K562 (cell line): ENCODE measurements at regions not wholly inside any gene's neighbourhood (a gene's known extent, or its start where the extent isn't known, plus 50 kb on each side); places are given as distances from the start of the nearest gene placed in this dataset.

Experiments
- ATAC-seq: fragments of 200-7000 bp; cut with Tn5 transposase; 3 replicates; pipeline ENCODE4 v1.9.1; 2020; ENCODE audit warnings: moderate library complexity
- BruUV-seq: library from RNA; stranded (reverse); fragments of 400-500 nt; replicated peaks from 2 replicates; lab custom pipeline; 2021; lab: Mats Ljungman, UMichigan
- CTCF ChIA-PET: fragments of 300-600 bp; formaldehyde crosslinking; extraction: SDS; loops from one replicate; lab custom pipeline; 2021; ENCODE audit warnings: low intra/inter-chr PET ratio; lab: Yijun Ruan, JAX
- POLR2A ChIA-PET: fragments of 300-600, 350-650 bp; sonication (Branson Sonifier 250); formaldehyde crosslinking; extraction: SDS; loops from one replicate; lab custom pipeline; 2021; ENCODE audit warnings: antibody characterized with exemption, inconsistent platforms; lab: Yijun Ruan, JAX
- DNase-seq, 4 experiments: peaks; one replicate each; pipeline versions ENCODE4 v3.0.0 to v3.0.0-alpha.2; 2011 to 2018; ENCODE audit warnings: low spot score in 3 of 4, mixed read lengths in 3 of 4; ENCODE audit errors: extremely low read depth in 1 of 4
- FAIRE-seq: peaks from 2 replicates; lab custom pipeline; 2011; peaks lifted over from hg19 to GRCh38; lab: Jason Lieb, UNC
- H2AFZ ChIP-seq: 2 replicates; pipeline ENCODE4 v1.6.0; 2011; ENCODE audit warnings: low read depth, low read length, control low read depth, inconsistent platforms
- H3K27ac ChIP-seq: fragments of 200-600 bp; 3 replicates; pipeline ENCODE4 v1.8.0; 2011; ENCODE audit warnings: low read depth, mild to moderate bottlenecking, control low read depth, inconsistent platforms, low read length, moderate library complexity, mixed read lengths; ENCODE audit errors: extremely low read depth
- H3K27me3 ChIP-seq, 2 experiments: fragments of 300-600 bp in 1 of 2; 2 replicates in 1 of 2; 3 replicates in 1 of 2; pipeline versions ENCODE4 v1.6.0 to v1.8.0; 2011; ENCODE audit warnings: inconsistent platforms in 2 of 2, low read length in 2 of 2, mild to moderate bottlenecking in 1 of 2, mixed read lengths in 1 of 2, moderate library complexity in 1 of 2; ENCODE audit not compliant: control insufficient read depth in 2 of 2, insufficient read depth in 2 of 2
- H3K36me3 ChIP-seq: fragments of 300-600 bp; 3 replicates; pipeline ENCODE4 v1.8.0; 2011; ENCODE audit warnings: mild to moderate bottlenecking, low read length, inconsistent platforms; ENCODE audit not compliant: control insufficient read depth, insufficient read depth
- H3K4me1 ChIP-seq, 2 experiments: fragments of 200-600 bp in 1 of 2; replicated peaks in 1 of 2; 2 replicates in 1 of 2; 3 replicates in 1 of 2; pipeline versions ENCODE4 v1.5.1 to v1.8.0; 2011; ENCODE audit warnings: inconsistent platforms in 2 of 2, low read length in 2 of 2, mild to moderate bottlenecking in 1 of 2, mixed read lengths in 1 of 2, moderate library complexity in 1 of 2; ENCODE audit not compliant: control insufficient read depth in 2 of 2, insufficient read depth in 2 of 2
- H3K4me2 ChIP-seq: 2 replicates; pipeline ENCODE4 v1.6.1; 2011; ENCODE audit warnings: low read length, control low read depth, inconsistent platforms, mixed read lengths; ENCODE audit not compliant: insufficient read depth
- H3K4me3 ChIP-seq: fragments of 200-600 bp; sonication (generic), shearing (Covaris generic); 2 replicates; pipeline ENCODE4 v1.5.1; 2016; ENCODE audit warnings: control low read depth, inconsistent platforms
- H3K79me2 ChIP-seq: fragments of 200-600 bp; 3 replicates; pipeline ENCODE4 v1.8.0; 2011; ENCODE audit warnings: low read length, inconsistent platforms; ENCODE audit not compliant: control insufficient read depth, insufficient read depth
- H3K9ac ChIP-seq, 2 experiments: 2 replicates each; pipeline versions ENCODE4 v1.6.0 to v1.6.1; 2011; ENCODE audit warnings: low read depth in 2 of 2, low read length in 2 of 2, control low read depth in 1 of 2, inconsistent platforms in 1 of 2, mild to moderate bottlenecking in 1 of 2, mixed read lengths in 1 of 2; ENCODE audit not compliant: insufficient read depth in 1 of 2
- H3K9me1 ChIP-seq: one replicate; pipeline ENCODE4 v1.6.0; 2011; ENCODE audit warnings: inconsistent platforms, mild to moderate bottlenecking, low read length, moderate library complexity; ENCODE audit not compliant: control insufficient read depth, insufficient read depth
- H3K9me3 ChIP-seq: replicated peaks from 2 replicates; pipeline ENCODE4 v1.5.1; 2011; ENCODE audit warnings: low read depth, low read length, inconsistent platforms; ENCODE audit not compliant: control insufficient read depth, insufficient read depth
- H4K20me1 ChIP-seq: replicated peaks from 2 replicates; pipeline ENCODE4 v1.6.1; 2011; ENCODE audit warnings: low read length, inconsistent platforms, mixed read lengths; ENCODE audit not compliant: control insufficient read depth, insufficient read depth
- E2F3 ChIP-seq: fragments of 250-450 bp; sonication (Bioruptor Pico); IDR thresholded peaks from 2 replicates; pipeline ENCODE4 v1.4.0; 2020; ENCODE audit warnings: mild to moderate bottlenecking
- FOXJ3 ChIP-seq: sonication (generic); formaldehyde crosslinking; IDR thresholded peaks from 2 replicates; pipeline ENCODE4 v1.4.0; 2020; ENCODE audit warnings: mild to moderate bottlenecking, missing genetic modification reagents
- HIVEP1 ChIP-seq: fragments of 250-450 bp; sonication (Bioruptor Pico); IDR thresholded peaks from 2 replicates; pipeline ENCODE4 v1.4.0; 2020; ENCODE audit warnings: mild to moderate bottlenecking
- NCOR1 ChIP-seq: fragments of 450-650 bp; IDR thresholded peaks from 2 replicates; pipeline ENCODE4 v1.6.1; 2016; ENCODE audit warnings: mild to moderate bottlenecking, moderate library complexity
- SP1 ChIP-seq: sonication (generic); formaldehyde crosslinking; IDR thresholded peaks from 2 replicates; pipeline ENCODE4 v1.8.1; 2022; ENCODE audit warnings: mild to moderate bottlenecking, missing genetic modification reagents
- STAT5B ChIP-seq: fragments of 250-450 bp; sonication (Bioruptor Pico); IDR thresholded peaks from 2 replicates; pipeline ENCODE4 v1.8.0; 2021; ENCODE audit warnings: mild to moderate bottlenecking, inconsistent platforms
- TGIF2 ChIP-seq: sonication (generic); formaldehyde crosslinking; IDR thresholded peaks from 2 replicates; pipeline ENCODE4 v1.8.1; 2022; ENCODE audit warnings: mild to moderate bottlenecking, missing genetic modification reagents, moderate library complexity
- TRIM24 ChIP-seq, 2 experiments: fragments of 450-650 bp; IDR thresholded peaks; 2 replicates each; pipeline ENCODE4 v1.6.1; 2016
- ZBTB7A ChIP-seq: IDR thresholded peaks from 2 replicates; pipeline ENCODE4 v1.6.1; 2011; ENCODE audit warnings: low read depth, mild to moderate bottlenecking, low read length, moderate library complexity, borderline replicate concordance; ENCODE audit not compliant: control insufficient read depth
- ZNF551 ChIP-seq: fragments of 250-450 bp; sonication (Bioruptor Pico); IDR thresholded peaks from 2 replicates; pipeline ENCODE4 v1.5.0; 2021; ENCODE audit warnings: mild to moderate bottlenecking, moderate library complexity
- WGBS: fragments of 100-300 bp; shearing (Covaris generic); methylation state at CpG from one replicate; pipeline ENCODE4 v1.1.6; 2016; ENCODE audit warnings: low coverage, mixed read lengths; ENCODE audit not compliant: insufficient coverage; ENCODE audit errors: missing lambda C conversion rate; 5-methylcytosine and 5-hydroxymethylcytosine counted together
- in situ Hi-C: fragments of 300-500 bp; cut with MboI; formaldehyde crosslinking; loops from 4 replicates; pipeline ENCODE4 v1.15.0; 2018; ENCODE audit warnings: inconsistent platforms, mixed read lengths
- intact Hi-C: fragments of 100-400 bp; cut with micrococcal nuclease; formaldehyde crosslinking; loops from 2 replicates; pipeline ENCODE4 v1.14.2; 2022
- TF ChIP-seq, protein P1 (sequence below): fragments of 250-450 bp; sonication (Bioruptor Pico); IDR thresholded peaks from 2 replicates; pipeline ENCODE4 v1.5.0; 2020; ENCODE audit warnings: mild to moderate bottlenecking
- TF ChIP-seq, protein P2 (sequence below): IDR thresholded peaks from 2 replicates; pipeline ENCODE4 v1.6.1; 2011; ENCODE audit not compliant: insufficient read length; ENCODE audit errors: extremely low read depth

DNA sequence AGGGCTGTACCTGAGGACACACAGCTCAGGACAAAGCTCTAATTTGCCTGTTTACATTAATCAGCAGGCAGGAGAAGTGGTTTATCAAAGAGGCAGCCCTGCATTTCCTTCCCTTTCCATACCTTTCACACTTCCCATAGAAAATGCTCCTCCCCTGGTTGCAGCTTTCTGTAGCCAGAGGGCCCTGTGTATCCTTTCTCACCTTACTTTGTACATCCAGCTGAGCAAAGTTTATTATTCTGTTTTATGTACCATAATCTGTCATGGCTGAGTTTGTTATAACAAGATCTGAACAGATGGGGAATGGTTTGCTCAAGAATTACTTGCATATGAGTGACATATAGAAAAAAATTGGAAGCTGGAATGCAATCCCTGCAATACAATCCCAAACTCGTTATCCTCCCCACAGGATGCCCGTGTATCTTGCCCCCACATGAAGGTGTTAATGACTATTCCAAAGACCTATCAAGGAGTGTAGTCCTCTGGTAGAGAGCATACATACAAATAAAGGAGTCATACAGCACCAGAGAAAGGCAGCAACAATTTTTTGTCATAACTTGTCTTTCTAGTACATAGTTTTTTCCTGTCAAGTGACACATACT, 1025.8 kb upstream of the KLHL29 start:
- WGBS: 0% methylated on average over 2 of the region's 2 CpGs

DNA sequence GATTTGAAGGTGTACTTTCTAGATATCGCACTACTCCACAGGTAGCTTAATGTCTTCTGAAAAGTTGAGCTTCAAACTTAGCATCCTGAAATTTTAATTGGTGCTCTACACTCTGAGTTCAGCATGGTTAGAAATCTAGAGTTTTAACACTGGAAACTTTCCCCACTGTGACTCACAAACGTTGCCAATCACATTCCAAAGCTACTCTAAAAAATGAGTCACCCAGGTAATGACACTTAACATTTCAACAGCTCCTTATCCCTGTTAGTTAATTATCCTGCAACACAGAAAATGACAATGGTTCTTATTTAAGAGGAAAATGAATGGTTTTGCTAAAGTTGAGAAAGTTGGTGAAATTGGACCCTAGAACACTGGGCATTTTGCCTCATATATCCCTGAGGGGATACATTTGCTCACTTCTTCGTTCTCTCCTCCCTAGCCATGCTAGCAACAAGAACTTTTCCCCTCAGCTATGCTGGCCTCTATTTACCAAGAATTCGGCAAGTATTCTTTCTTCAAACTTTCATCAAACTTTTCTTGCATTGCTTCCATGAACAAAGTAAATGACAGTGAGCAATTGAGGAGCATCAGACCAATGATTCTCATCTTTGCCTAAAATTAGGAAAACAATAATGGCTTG, 1024.1 kb upstream of the KLHL29 start:
- no TSS peak for BruUV-seq
- FAIRE-seq (no peak), ATAC-seq (no peak), DNase-seq (no peak)
- H3K4me3 ChIP-seq: no peak overlapping the region
- 0 out of 2 replicates have a peak, but pooled peaks cover 1% of the 10 kb centered on the region for H3K9me3 ChIP-seq
- no peak overlapping the region for H2AFZ ChIP-seq
- no peak for TF ChIP-seq STAT5B (CRISPR knock-in tag)
- TF ChIP-seq E2F3: no peak
- TF ChIP-seq TRIM24 (IDR thresholded peaks at IDR 0.05): no peak
- no peak for TF ChIP-seq SP1 (CRISPR knock-in tag)
- TF ChIP-seq, protein P1, sequence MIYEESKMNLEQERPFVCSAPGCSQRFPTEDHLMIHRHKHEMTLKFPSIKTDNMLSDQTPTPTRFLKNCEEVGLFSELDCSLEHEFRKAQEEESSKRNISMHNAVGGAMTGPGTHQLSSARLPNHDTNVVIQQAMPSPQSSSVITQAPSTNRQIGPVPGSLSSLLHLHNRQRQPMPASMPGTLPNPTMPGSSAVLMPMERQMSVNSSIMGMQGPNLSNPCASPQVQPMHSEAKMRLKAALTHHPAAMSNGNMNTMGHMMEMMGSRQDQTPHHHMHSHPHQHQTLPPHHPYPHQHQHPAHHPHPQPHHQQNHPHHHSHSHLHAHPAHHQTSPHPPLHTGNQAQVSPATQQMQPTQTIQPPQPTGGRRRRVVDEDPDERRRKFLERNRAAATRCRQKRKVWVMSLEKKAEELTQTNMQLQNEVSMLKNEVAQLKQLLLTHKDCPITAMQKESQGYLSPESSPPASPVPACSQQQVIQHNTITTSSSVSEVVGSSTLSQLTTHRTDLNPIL (CRISPR knock-in tag): no peak
- TF ChIP-seq ZNF551 (CRISPR knock-in tag): no peak
- no peak for TF ChIP-seq HIVEP1 (CRISPR knock-in tag)
- H3K27ac ChIP-seq: no peak overlapping the region
- POLR2A ChIA-PET: no interaction called here
- in situ Hi-C loops: no loop called here
- H4K20me1 ChIP-seq: no peaks in the 10 kb centered on the region
- H3K9ac ChIP-seq: no peak overlapping the region
- H3K27me3 ChIP-seq: no peaks in the 10 kb centered on the region
- CTCF ChIA-PET: no interaction called here
- 0% methylated on average over 4 of the region's 4 CpGs for WGBS
- H3K79me2 ChIP-seq: no peaks in the 10 kb centered on the region
- intact Hi-C loops: no loop called here
- H3K36me3 ChIP-seq: no peaks in the 10 kb centered on the region
- H3K4me1 ChIP-seq: no peaks in the 10 kb centered on the region
- no peak overlapping the region for H3K4me2 ChIP-seq
- no peaks in the 10 kb centered on the region for H3K9me1 ChIP-seq

More for the DNA sequence above, 1025.8 kb upstream of the KLHL29 start:
- no peak overlapping the region for H3K4me2 ChIP-seq
- H3K4me3 ChIP-seq: no peak overlapping the region
- ATAC-seq: no peak
- H3K4me1 ChIP-seq: no peaks in the 10 kb centered on the region
- H3K79me2 ChIP-seq: no peaks in the 10 kb centered on the region
- TF ChIP-seq, protein P2, sequence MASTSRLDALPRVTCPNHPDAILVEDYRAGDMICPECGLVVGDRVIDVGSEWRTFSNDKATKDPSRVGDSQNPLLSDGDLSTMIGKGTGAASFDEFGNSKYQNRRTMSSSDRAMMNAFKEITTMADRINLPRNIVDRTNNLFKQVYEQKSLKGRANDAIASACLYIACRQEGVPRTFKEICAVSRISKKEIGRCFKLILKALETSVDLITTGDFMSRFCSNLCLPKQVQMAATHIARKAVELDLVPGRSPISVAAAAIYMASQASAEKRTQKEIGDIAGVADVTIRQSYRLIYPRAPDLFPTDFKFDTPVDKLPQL: no peak
- TF ChIP-seq FOXJ3 (CRISPR knock-in tag) (no peak), ZBTB7A (no peak), NCOR1 (no peak), TGIF2 (no peak)
- H4K20me1 ChIP-seq: no peaks in the 10 kb centered on the region
- no peaks in the 10 kb centered on the region for H3K27me3 ChIP-seq
- intact Hi-C loops (no loop called here), in situ Hi-C loops (no loop called here)
- no peak overlapping the region for H3K9ac ChIP-seq
- FAIRE-seq: no peak
- H3K36me3 ChIP-seq: no peaks in the 10 kb centered on the region
- H3K9me3 ChIP-seq: 0 out of 2 replicates have a peak, but pooled peaks cover 1% of the 10 kb centered on the region
- no peaks in the 10 kb centered on the region for H3K9me1 ChIP-seq
- no peak overlapping the region for H3K27ac ChIP-seq
- no peak for DNase-seq
- POLR2A ChIA-PET: no interaction called here
- no TSS peak for BruUV-seq
- CTCF ChIA-PET: no interaction called here
- no peak overlapping the region for H2AFZ ChIP-seq
